A549 (cell line): ENCODE measurements at regions not wholly inside any gene's neighbourhood (a gene's known extent, or its start where the extent isn't known, plus 50 kb on each side); places are given as distances from the start of the nearest gene placed in this dataset.

Experiments used
- ATAC-seq, 2 experiments: fragments of 200-7000 bp in 1 of 2; fragments of >200 bp in 1 of 2; cut with Nextera tagmentation in 1 of 2; cut with Tn5 transposase in 1 of 2; 3 replicates each; pipeline versions ENCODE4 v1.8.0 to v1.9.1; 2018 to 2020; ENCODE audit warnings: mild to moderate bottlenecking in 1 of 2, moderate library complexity in 1 of 2
- CTCF ChIA-PET: fragments of 300-600 bp; sonication (Branson Sonifier 250); formaldehyde crosslinking; extraction: SDS; loops from one replicate; lab custom pipeline; 2021; ENCODE audit warnings: antibody characterized with exemption, inconsistent platforms; lab: Yijun Ruan, JAX
- POLR2A ChIA-PET: fragments of 350-600 bp; formaldehyde crosslinking; extraction: SDS; loops from one replicate; lab custom pipeline; 2021; ENCODE audit warnings: antibody characterized with exemption, inconsistent platforms; lab: Yijun Ruan, JAX
- DNase-seq, 2 experiments: peaks; one replicate each; pipeline versions ENCODE4 v3.0.0 to v3.0.0-alpha.2; 2011 to 2016; ENCODE audit warnings: low read depth in 1 of 2, low spot score in 1 of 2
- FAIRE-seq: peaks from 2 replicates; lab custom pipeline; 2011; peaks lifted over from hg19 to GRCh38; lab: Jason Lieb, UNC
- H3K27ac ChIP-seq, 2 experiments: fragments of >200 bp; sonication (Bioruptor Twin); formaldehyde crosslinking; 3 replicates each; pipeline ENCODE4 v1.5.1; 2016 to 2017
- H3K4me1 ChIP-seq: fragments of >200 bp; sonication (Bioruptor Twin); formaldehyde crosslinking; 3 replicates; pipeline ENCODE4 v1.6.1; 2016
- H3K4me2 ChIP-seq: fragments of >200 bp; sonication (Bioruptor Twin); formaldehyde crosslinking; 3 replicates; pipeline ENCODE4 v1.6.1; 2016
- H3K4me3 ChIP-seq: fragments of >200 bp; sonication (Bioruptor Twin); formaldehyde crosslinking; 3 replicates; pipeline ENCODE4 v1.5.1; 2016
- H3K9me3 ChIP-seq: fragments of >200 bp; sonication (Bioruptor Twin); formaldehyde crosslinking; 3 replicates; pipeline ENCODE4 v1.6.1; 2016
- CBX8 ChIP-seq: fragments of 200-600 bp; sonication (generic); IDR thresholded peaks from 2 replicates; pipeline ENCODE4 v1.6.1; 2016
- CEBPB ChIP-seq, 2 experiments: fragments of >200 bp in 1 of 2; sonication (Bioruptor Twin) in 1 of 2; formaldehyde crosslinking in 1 of 2; IDR thresholded peaks; 2 replicates each; pipeline ENCODE4 v1.6.1; 2012 to 2016
- CHD2 ChIP-seq: fragments of 150-350 bp; IDR thresholded peaks from 2 replicates; pipeline ENCODE4 v1.6.1; 2014; ENCODE audit warnings: low read length; ENCODE audit not compliant: partially characterized antibody
- EHF ChIP-seq: fragments of 250-450 bp; sonication (Bioruptor Pico); IDR thresholded peaks from 2 replicates; pipeline ENCODE4 v1.5.0; 2020; ENCODE audit warnings: mild to moderate bottlenecking
- ELK1 ChIP-seq: fragments of 150-350 bp; IDR thresholded peaks from 2 replicates; pipeline ENCODE4 v1.6.1; 2014; ENCODE audit warnings: low read depth, mild to moderate bottlenecking, low read length
- ESRRA ChIP-seq: fragments of 150-350 bp; IDR thresholded peaks from 2 replicates; pipeline ENCODE4 v1.6.1; 2014; ENCODE audit warnings: mild to moderate bottlenecking, low read length, borderline replicate concordance
- FOSB ChIP-seq: fragments of 250-450 bp; sonication (Bioruptor Pico); IDR thresholded peaks from 2 replicates; pipeline ENCODE4 v1.5.0; 2020; ENCODE audit warnings: mild to moderate bottlenecking, moderate library complexity
- FOSL2 ChIP-seq, 2 experiments: fragments of 450-650 bp in 1 of 2; fragments of >200 bp in 1 of 2; sonication (Bioruptor Twin) in 1 of 2; formaldehyde crosslinking; IDR thresholded peaks; 2 replicates each; pipeline versions ENCODE4 v1.5.0 to v1.6.1; 2016 to 2020; ENCODE audit warnings: mild to moderate bottlenecking in 1 of 2, moderate library complexity in 1 of 2
- GATA3 ChIP-seq: IDR thresholded peaks from 2 replicates; pipeline ENCODE4 v1.6.1; 2012; ENCODE audit warnings: borderline replicate concordance
- JUN ChIP-seq, 2 experiments: fragments of >200 bp; sonication (Bioruptor Twin); formaldehyde crosslinking; IDR thresholded peaks; 2 replicates in 1 of 2; 3 replicates in 1 of 2; pipeline ENCODE4 v1.6.1; 2016 to 2017
- JUNB ChIP-seq: fragments of >200 bp; sonication (Bioruptor Twin); formaldehyde crosslinking; IDR thresholded peaks from 2 replicates; pipeline ENCODE4 v1.6.1; 2016
- KDM1A ChIP-seq: fragments of 200-600 bp; sonication (generic); IDR thresholded peaks from 2 replicates; pipeline ENCODE4 v1.6.1; 2016; ENCODE audit warnings: low read depth, mild to moderate bottlenecking
- KDM5A ChIP-seq: fragments of 200-600 bp; sonication (generic); IDR thresholded peaks from 2 replicates; pipeline ENCODE4 v1.6.1; 2016; ENCODE audit warnings: antibody characterized with exemption, mild to moderate bottlenecking
- MAZ ChIP-seq: fragments of 150-350 bp; IDR thresholded peaks from 2 replicates; pipeline ENCODE4 v1.6.1; 2014; ENCODE audit warnings: antibody characterized with exemption, low read depth, low read length, borderline replicate concordance
- POLR2A ChIP-seq: IDR thresholded peaks from 2 replicates; pipeline ENCODE4 v1.6.1; 2012; ENCODE audit warnings: mild to moderate bottlenecking, low read length
- POLR2AphosphoS2 ChIP-seq: conservative IDR thresholded peaks from 2 replicates; pipeline ENCODE4 v1.6.1; 2012; ENCODE audit warnings: low read length, improper control_type of control experiment, inconsistent platforms
- RCOR1 ChIP-seq: fragments of 150-350 bp; IDR thresholded peaks from 2 replicates; pipeline ENCODE4 v1.6.1; 2014; ENCODE audit warnings: antibody characterized with exemption, low read length, low read depth
- RNF2 ChIP-seq: fragments of 200-600 bp; sonication (generic); IDR thresholded peaks from 2 replicates; pipeline ENCODE4 v1.6.1; 2016; ENCODE audit warnings: low read depth, mild to moderate bottlenecking, antibody characterized with exemption, moderate library complexity, borderline replicate concordance
- SREBF2 ChIP-seq: fragments of 450-650 bp; IDR thresholded peaks from 2 replicates; pipeline ENCODE4 v1.6.1; 2014; ENCODE audit warnings: mild to moderate bottlenecking, moderate library complexity
- TFCP2L1 ChIP-seq: fragments of 250-450 bp; sonication (Bioruptor Pico); IDR thresholded peaks from 2 replicates; pipeline ENCODE4 v1.5.0; 2021; ENCODE audit warnings: mild to moderate bottlenecking
- ZC3H11A ChIP-seq: fragments of 450-650 bp; IDR thresholded peaks from 2 replicates; pipeline ENCODE4 v1.6.1; 2014; ENCODE audit warnings: antibody characterized with exemption, mild to moderate bottlenecking
- ZSCAN20 ChIP-seq: fragments of 250-450 bp; sonication (Bioruptor Pico); IDR thresholded peaks from 2 replicates; pipeline ENCODE4 v1.8.0; 2022; ENCODE audit warnings: mild to moderate bottlenecking, moderate library complexity
- WGBS: methylation state at CpG from one replicate; pipeline ENCODE4 v1.1.6; 2017; ENCODE audit errors: missing lambda C conversion rate; 5-methylcytosine and 5-hydroxymethylcytosine counted together
- TF ChIP-seq, protein P1 (sequence below): fragments of 450-650 bp; IDR thresholded peaks from 2 replicates; pipeline ENCODE4 v1.6.1; 2014; ENCODE audit warnings: antibody characterized with exemption
- TF ChIP-seq, protein P2 (sequence below): IDR thresholded peaks from 2 replicates; pipeline ENCODE4 v1.6.1; 2012
- TF ChIP-seq, protein P3 (sequence below): IDR thresholded peaks from 2 replicates; pipeline ENCODE4 v1.6.1; 2012

GRCh38 chr13:73519396-73520116 is 460.8 kb downstream of the KLF5 start:
- FAIRE-seq: no peak

DNA sequence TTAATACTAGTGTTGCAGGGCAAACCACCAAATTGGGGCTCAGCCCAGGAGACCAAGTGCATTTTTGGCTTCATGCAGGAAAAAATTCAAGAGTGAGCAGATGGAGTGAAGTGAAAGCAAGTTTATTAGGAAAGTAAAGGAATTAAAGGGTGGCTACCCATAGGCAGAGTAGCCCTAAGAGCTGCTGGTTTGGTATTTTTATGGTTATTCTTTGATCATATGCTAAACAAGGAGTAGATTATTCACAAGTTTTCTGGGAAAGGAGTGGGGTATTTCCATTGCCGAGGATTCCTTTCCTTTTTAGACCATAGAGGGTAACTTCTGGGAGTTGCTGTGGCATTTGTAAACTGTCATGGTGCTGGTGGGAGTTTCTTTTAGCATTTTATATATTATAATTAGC is 459.0 kb downstream of the KLF5 start:
- 65% methylated on average over 1 of the region's 1 CpG for WGBS
- no peak for ATAC-seq
- H3K4me3 ChIP-seq: no peak overlapping the region
- H3K4me1 ChIP-seq: 0 out of 3 replicates have a peak, but pooled peaks cover 5% of the 10 kb centered on the region
- TF ChIP-seq, protein P1, sequence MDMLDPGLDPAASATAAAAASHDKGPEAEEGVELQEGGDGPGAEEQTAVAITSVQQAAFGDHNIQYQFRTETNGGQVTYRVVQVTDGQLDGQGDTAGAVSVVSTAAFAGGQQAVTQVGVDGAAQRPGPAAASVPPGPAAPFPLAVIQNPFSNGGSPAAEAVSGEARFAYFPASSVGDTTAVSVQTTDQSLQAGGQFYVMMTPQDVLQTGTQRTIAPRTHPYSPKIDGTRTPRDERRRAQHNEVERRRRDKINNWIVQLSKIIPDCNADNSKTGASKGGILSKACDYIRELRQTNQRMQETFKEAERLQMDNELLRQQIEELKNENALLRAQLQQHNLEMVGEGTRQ: no peak
- TF ChIP-seq ESRRA (no peak), JUNB (no peak), SREBF2 (no peak), KDM1A (no peak)
- no peak for DNase-seq
- H3K9me3 ChIP-seq: no peaks in the 10 kb centered on the region
- H3K27ac ChIP-seq: no peak overlapping the region
- no peak overlapping the region for H3K4me2 ChIP-seq
- ChIA-PET CTCF (no interaction called here), POLR2A (no interaction called here)
- FAIRE-seq: no peak

More at GRCh38 chr13:73519396-73520116, 460.8 kb downstream of the KLF5 start:
- ATAC-seq (no peak), DNase-seq (no peak)
- ChIA-PET POLR2A (no interaction called here), CTCF (no interaction called here)
- Histone ChIP-seq H3K4me1 (0 out of 3 replicates have a peak, but pooled peaks cover 5% of the 10 kb centered on the region), H3K9me3 (no peaks in the 10 kb centered on the region), H3K27ac (no peak overlapping the region), H3K4me3 (no peak overlapping the region), H3K4me2 (no peak overlapping the region)
- TF ChIP-seq ZSCAN20 (CRISPR knock-in tag) (no peak), KDM5A (no peak), JUN (IDR thresholded peaks at IDR 0.05) (no peak), TFCP2L1 (CRISPR knock-in tag) (no peak), POLR2A (no peak), RCOR1 (no peak), MAZ (no peak), CHD2 (no peak), RNF2 (no peak), EHF (no peak), GATA3 (no peak), FOSB (CRISPR knock-in tag) (no peak), CEBPB (IDR thresholded peaks at IDR 0.05) (no peak), CBX8 (no peak), FOSL2 (IDR thresholded peaks at IDR 0.05) (no peak), FOSL2 (CRISPR knock-in tag; IDR thresholded peaks at IDR 0.05) (no peak), POLR2AphosphoS2 (no peak), ELK1 (no peak), ZC3H11A (no peak)
- TF ChIP-seq, protein P2, sequence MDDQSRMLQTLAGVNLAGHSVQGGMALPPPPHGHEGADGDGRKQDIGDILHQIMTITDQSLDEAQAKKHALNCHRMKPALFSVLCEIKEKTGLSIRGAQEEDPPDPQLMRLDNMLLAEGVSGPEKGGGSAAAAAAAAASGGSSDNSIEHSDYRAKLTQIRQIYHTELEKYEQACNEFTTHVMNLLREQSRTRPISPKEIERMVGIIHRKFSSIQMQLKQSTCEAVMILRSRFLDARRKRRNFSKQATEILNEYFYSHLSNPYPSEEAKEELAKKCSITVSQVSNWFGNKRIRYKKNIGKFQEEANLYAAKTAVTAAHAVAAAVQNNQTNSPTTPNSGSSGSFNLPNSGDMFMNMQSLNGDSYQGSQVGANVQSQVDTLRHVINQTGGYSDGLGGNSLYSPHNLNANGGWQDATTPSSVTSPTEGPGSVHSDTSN: no peak
- TF ChIP-seq, protein P3, sequence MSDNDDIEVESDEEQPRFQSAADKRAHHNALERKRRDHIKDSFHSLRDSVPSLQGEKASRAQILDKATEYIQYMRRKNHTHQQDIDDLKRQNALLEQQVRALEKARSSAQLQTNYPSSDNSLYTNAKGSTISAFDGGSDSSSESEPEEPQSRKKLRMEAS: no peak
- WGBS: 83% methylated on average over 6 of the region's 6 CpGs
